Thyroid gland (tissue), 4 donors: ENCODE measurements at regions not wholly inside any gene's neighbourhood (a gene's known extent, or its start where the extent isn't known, plus 50 kb on each side); places are given as distances from the start of the nearest gene placed in this dataset.

Experiments used
- CTCF ChIP-seq, 6 experiments: fragments of 200-600 bp in 3 of 6; fragments of 450-650 bp in 3 of 6; sonication (generic) in 3 of 6; IDR thresholded peaks; one replicate each; pipeline ENCODE4 v1.5.1; 2016 to 2019; ENCODE audit warnings: antibody characterized with exemption in 6 of 6, mild to moderate bottlenecking in 2 of 6, inconsistent platforms in 1 of 6, moderate library complexity in 1 of 6
- POLR2A ChIP-seq, 2 donors: fragments of 450-650 bp; IDR thresholded peaks; one replicate each; pipeline ENCODE4 v1.6.1; 2017; ENCODE audit warnings: antibody characterized with exemption in 2 of 2, mild to moderate bottlenecking in 2 of 2, moderate library complexity in 1 of 2

DNA sequence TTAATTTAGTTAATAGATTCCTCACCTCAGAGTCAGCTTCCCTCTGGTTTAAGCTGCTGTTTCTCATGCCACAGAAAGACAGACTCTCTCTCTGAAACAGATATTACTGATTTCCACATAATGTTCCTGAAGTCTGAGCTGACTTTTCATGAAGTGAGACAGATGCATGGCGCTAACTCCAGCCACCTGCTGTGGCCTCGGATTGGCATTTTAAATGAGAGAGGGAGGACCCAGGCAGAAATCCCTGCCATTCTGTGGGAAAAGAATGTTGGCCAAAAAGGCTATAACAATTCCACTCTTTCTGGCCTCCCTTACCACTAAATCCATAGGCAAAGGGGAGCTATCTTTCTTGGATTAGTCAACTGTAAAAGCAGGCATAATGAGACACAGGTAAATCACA, 354.1 kb upstream of the CDH4 start:
- no peak for TF ChIP-seq CTCF (IDR thresholded peaks at IDR 0.05)
- no peak for TF ChIP-seq POLR2A (IDR thresholded peaks at IDR 0.05)
